A673 (cell line): ENCODE measurements at regions not wholly inside any gene's neighbourhood (a gene's known extent, or its start where the extent isn't known, plus 50 kb on each side); places are given as distances from the start of the nearest gene placed in this dataset.
"Not testable (repeated sequence)": the region's sequence is repeated elsewhere in the genome, so short reads cannot be mapped to it uniquely, and the experiment has no call there.

Source experiments
- BruUV-seq: library from RNA; stranded (reverse); fragments of 400-500 nt; replicated peaks from 2 replicates; lab custom pipeline; 2021; lab: Mats Ljungman, UMichigan
- CTCF ChIA-PET: fragments of 300-600 bp; sonication (Branson Sonifier 250); formaldehyde crosslinking; loops from one replicate; lab custom pipeline; 2022; ENCODE audit warnings: antibody characterized with exemption; lab: Charles Lee
- POLR2A ChIA-PET: fragments of 300-600 bp; sonication (Branson Sonifier 250); formaldehyde crosslinking; loops from one replicate; lab custom pipeline; 2022; ENCODE audit warnings: antibody characterized with exemption; ENCODE audit not compliant: low non-redundant PET; lab: Charles Lee
- DNase-seq: peaks from one replicate; pipeline ENCODE4 v3.0.0-alpha.2; 2015; ENCODE audit warnings: low spot score
- H3K27ac ChIP-seq: fragments of 200-600 bp; sonication (generic); 2 replicates; pipeline ENCODE4 v1.5.1; 2016; ENCODE audit warnings: mixed run types, low read depth, mild to moderate bottlenecking, mixed read lengths, antibody characterized with exemption, low read length; ENCODE audit not compliant: poor library complexity, severe bottlenecking
- H3K27me3 ChIP-seq: fragments of 200-600 bp; sonication (generic); replicated peaks from 2 replicates; pipeline ENCODE4 v1.6.1; 2017; ENCODE audit warnings: mixed run types, low read depth, mild to moderate bottlenecking, mixed read lengths, antibody characterized with exemption, low read length; ENCODE audit not compliant: insufficient read depth, poor library complexity
- H3K36me3 ChIP-seq: fragments of 200-600 bp; sonication (generic); 2 replicates; pipeline ENCODE4 v1.6.1; 2016; ENCODE audit warnings: mixed run types, mild to moderate bottlenecking, mixed read lengths, antibody characterized with exemption, low read length; ENCODE audit not compliant: insufficient read depth, poor library complexity, severe bottlenecking
- H3K4me1 ChIP-seq: fragments of 200-600 bp; sonication (generic); 2 replicates; pipeline ENCODE4 v1.6.1; 2017; ENCODE audit warnings: mixed run types, mild to moderate bottlenecking, mixed read lengths, antibody characterized with exemption, low read length; ENCODE audit not compliant: insufficient read depth, poor library complexity, severe bottlenecking
- H3K4me3 ChIP-seq: fragments of 200-600 bp; sonication (generic); 2 replicates; pipeline ENCODE4 v1.5.1; 2016; ENCODE audit warnings: low read depth, mixed run types, mild to moderate bottlenecking, mixed read lengths, low read length; ENCODE audit not compliant: poor library complexity, severe bottlenecking
- H3K9me3 ChIP-seq: fragments of 200-600 bp; sonication (generic); 2 replicates; pipeline ENCODE4 v1.6.1; 2016; ENCODE audit warnings: mixed run types, low read depth, mild to moderate bottlenecking, mixed read lengths, antibody characterized with exemption, low read length; ENCODE audit not compliant: poor library complexity, severe bottlenecking
- CTCF ChIP-seq: fragments of 300-800, 200-600 bp; sonication (generic); conservative IDR thresholded peaks from 2 replicates; pipeline ENCODE4 v1.5.1; 2017; ENCODE audit warnings: low read depth, mild to moderate bottlenecking, antibody characterized with exemption, low read length, moderate library complexity, mixed read lengths
- EZH2 ChIP-seq: fragments of 200-600 bp; sonication (generic); IDR thresholded peaks from 2 replicates; pipeline ENCODE4 v1.6.1; 2017; ENCODE audit warnings: borderline replicate concordance, low read depth, mild to moderate bottlenecking, mixed read lengths, antibody characterized with exemption, low read length; ENCODE audit not compliant: poor library complexity, severe bottlenecking
- intact Hi-C: fragments of 100-400 bp; cut with micrococcal nuclease; formaldehyde crosslinking; loops from one replicate; pipeline ENCODE4 v1.10.0; 2022; ENCODE audit not compliant: unreplicated experiment

GRCh38 chr1:119253366-119253765 is 112.9 kb upstream of the WARS2 start:
- H3K27me3 ChIP-seq, result no peaks in the 10 kb centered on the region
- TF ChIP-seq CTCF (no peak), EZH2 (no peak)
- CTCF ChIA-PET, result no interaction called here
- BruUV-seq, result no TSS peak
- no peak for DNase-seq
- intact Hi-C loops, result no loop called here
- H3K36me3 ChIP-seq, result no peaks in the 10 kb centered on the region
- no peaks in the 10 kb centered on the region for H3K4me1 ChIP-seq
- H3K27ac ChIP-seq, result no peak overlapping the region
- H3K9me3 ChIP-seq, result no peaks in the 10 kb centered on the region
- H3K4me3 ChIP-seq, result no peak overlapping the region
- POLR2A ChIA-PET, result no interaction called here

GRCh38 chr1:119254067-119254720 is 113.7 kb upstream of the WARS2 start:
- Histone ChIP-seq H3K9me3 (no peaks in the 10 kb centered on the region), H3K27ac (no peak overlapping the region), H3K27me3 (no peaks in the 10 kb centered on the region), H3K4me1 (no peaks in the 10 kb centered on the region), H3K4me3 (no peak overlapping the region), H3K36me3 (no peaks in the 10 kb centered on the region)
- CTCF ChIA-PET, result no interaction called here
- intact Hi-C loops, result no loop called here
- no TSS peak for BruUV-seq
- POLR2A ChIA-PET, result no interaction called here
- no peak for DNase-seq
- TF ChIP-seq CTCF (no peak), EZH2 (no peak)

- H3K27me3 ChIP-seq, CTCF ChIA-PET, H3K4me1 ChIP-seq, H3K4me3 ChIP-seq, H3K27ac ChIP-seq, H3K9me3 ChIP-seq, intact Hi-C loops, POLR2A ChIA-PET, DNase-seq, H3K36me3 ChIP-seq, BruUV-seq: not testable (repeated sequence)
These were observed 112.5 kb upstream of the HAO2 start for GRCh38 chr1:119256089-119256488.

GRCh38 chr1:119260506-119260905 is 108.1 kb upstream of the HAO2 start:
- no peaks in the 10 kb centered on the region for H3K4me1 ChIP-seq
- DNase-seq, result no peak

More at GRCh38 chr1:119260506-119260905, 108.1 kb upstream of the HAO2 start:
- Histone ChIP-seq H3K4me3 (no peak overlapping the region), H3K9me3 (no peaks in the 10 kb centered on the region), H3K36me3 (no peaks in the 10 kb centered on the region), H3K27ac (no peak overlapping the region), H3K27me3 (no peaks in the 10 kb centered on the region)
- ChIA-PET POLR2A (no interaction called here), CTCF (no interaction called here)
- no peak for TF ChIP-seq CTCF
- no peak for TF ChIP-seq EZH2
- intact Hi-C loops, result no loop called here
- no TSS peak for BruUV-seq
